OCI-LY1 (cell line): ENCODE measurements at regions not wholly inside any gene's neighbourhood (a gene's known extent, or its start where the extent isn't known, plus 50 kb on each side); places are given as distances from the start of the nearest gene placed in this dataset.

ENCODE experiments used
- H2AFZ ChIP-seq: fragments of 200-600 bp; sonication (generic), shearing (Covaris generic); 2 replicates; pipeline ENCODE4 v1.6.0; 2014; ENCODE audit warnings: antibody characterized with exemption, mild to moderate bottlenecking, low read length
- H3F3A ChIP-seq: fragments of 200-600 bp; sonication (generic), shearing (Covaris generic); 2 replicates; pipeline ENCODE4 v1.6.0; 2014; ENCODE audit warnings: mild to moderate bottlenecking, antibody characterized with exemption, low read length, moderate library complexity; ENCODE audit not compliant: insufficient read depth
- H3K27ac ChIP-seq: fragments of 200-600 bp; sonication (generic); 2 replicates; pipeline ENCODE4 v1.5.1; 2014; ENCODE audit warnings: low read length, mixed run types, mild to moderate bottlenecking, low read depth; ENCODE audit not compliant: poor library complexity, severe bottlenecking
- H3K27me3 ChIP-seq: fragments of 200-600 bp; sonication (generic); 2 replicates; pipeline ENCODE4 v1.6.0; 2014; ENCODE audit warnings: antibody characterized with exemption, mild to moderate bottlenecking, low read length, moderate library complexity; ENCODE audit not compliant: insufficient read depth
- H3K36me3 ChIP-seq: fragments of 200-600 bp; sonication (generic); 2 replicates; pipeline ENCODE4 v1.6.1; 2014; ENCODE audit warnings: mild to moderate bottlenecking, antibody characterized with exemption, low read length, moderate library complexity, mixed read lengths; ENCODE audit not compliant: insufficient read depth
- H3K4me1 ChIP-seq: fragments of 200-600 bp; sonication (generic); 2 replicates; pipeline ENCODE4 v1.5.1; 2014; ENCODE audit warnings: mild to moderate bottlenecking, low read length, moderate library complexity; ENCODE audit not compliant: insufficient read depth, severe bottlenecking
- H3K4me2 ChIP-seq: fragments of 200-600 bp; sonication (generic), shearing (Covaris generic); 2 replicates; pipeline ENCODE4 v1.6.1; 2014; ENCODE audit warnings: low read length
- H3K4me3 ChIP-seq: fragments of 200-600 bp; sonication (generic); 2 replicates; pipeline ENCODE4 v1.5.1; 2014; ENCODE audit warnings: low read length, low read depth, mild to moderate bottlenecking, mixed read lengths; ENCODE audit not compliant: poor library complexity, severe bottlenecking
- H3K79me2 ChIP-seq: fragments of 200-600 bp; shearing (Covaris generic); 2 replicates; pipeline ENCODE4 v1.6.1; 2016; ENCODE audit warnings: mixed run types, low read length, mixed read lengths; ENCODE audit not compliant: insufficient read depth
- H3K9ac ChIP-seq: fragments of 200-600 bp; sonication (generic), shearing (Covaris generic); 2 replicates; pipeline ENCODE4 v1.6.1; 2014; ENCODE audit warnings: mild to moderate bottlenecking, low read length, mixed read lengths
- H3K9me2 ChIP-seq: fragments of 200-600 bp; sonication (generic), shearing (Covaris generic); 2 replicates; pipeline ENCODE4 v1.6.1; 2014; ENCODE audit warnings: low read depth, mild to moderate bottlenecking, low read length, mixed read lengths
- H3K9me3 ChIP-seq: fragments of 200-600 bp; shearing (Covaris generic); 2 replicates; pipeline ENCODE4 v1.6.1; 2014; ENCODE audit warnings: low read length, mixed read lengths
- H4K20me1 ChIP-seq: fragments of 200-600 bp; sonication (generic), shearing (Covaris generic); 2 replicates; pipeline ENCODE4 v1.6.0; 2016; ENCODE audit warnings: mild to moderate bottlenecking, low read length; ENCODE audit not compliant: insufficient read depth
- EZH2 ChIP-seq: fragments of 200-600 bp; sonication (generic), shearing (Covaris generic); IDR thresholded peaks from 2 replicates; pipeline ENCODE4 v1.8.0; 2017; ENCODE audit warnings: borderline replicate concordance, mixed run types, mild to moderate bottlenecking, antibody characterized with exemption, low read length, moderate library complexity, mixed read lengths
- TF ChIP-seq, protein P1 (sequence below): fragments of 200-600 bp; sonication (generic), shearing (Covaris generic); IDR thresholded peaks from 2 replicates; pipeline ENCODE4 v1.5.1; 2017; ENCODE audit warnings: mild to moderate bottlenecking, antibody characterized with exemption, low read length, moderate library complexity, mixed read lengths

DNA sequence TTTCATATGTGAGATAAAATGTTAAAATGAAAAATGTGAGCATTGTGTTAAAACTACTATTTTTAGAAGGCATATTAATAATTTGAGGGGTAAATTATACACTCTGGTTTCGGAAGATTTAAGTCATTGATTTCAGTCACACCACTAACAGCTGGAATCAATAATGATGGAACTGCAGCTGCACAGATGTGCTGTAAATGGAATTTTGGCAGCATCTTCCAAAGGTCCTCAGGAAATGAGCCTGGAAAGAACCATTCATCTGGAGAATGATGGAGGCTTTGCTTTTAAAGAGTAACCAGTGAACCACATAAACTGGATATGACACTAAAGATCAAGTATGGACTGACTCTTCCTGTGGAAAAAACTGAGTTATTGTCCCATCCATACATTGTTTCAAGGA lies 759.0 kb upstream of the EPHA5 start:
- Histone ChIP-seq H3K4me2 (no peak overlapping the region), H2AFZ (no peak overlapping the region), H3K9ac (no peak overlapping the region), H3K4me3 (no peak overlapping the region), H3K9me2 (no peaks in the 10 kb centered on the region), H3K9me3 (no peaks in the 10 kb centered on the region), H3K36me3 (no peaks in the 10 kb centered on the region), H4K20me1 (no peaks in the 10 kb centered on the region), H3K79me2 (no peaks in the 10 kb centered on the region), H3F3A (no peaks in the 10 kb centered on the region), H3K4me1 (no peaks in the 10 kb centered on the region), H3K27ac (no peak overlapping the region), H3K27me3 (no peaks in the 10 kb centered on the region)
- TF ChIP-seq, protein P1, sequence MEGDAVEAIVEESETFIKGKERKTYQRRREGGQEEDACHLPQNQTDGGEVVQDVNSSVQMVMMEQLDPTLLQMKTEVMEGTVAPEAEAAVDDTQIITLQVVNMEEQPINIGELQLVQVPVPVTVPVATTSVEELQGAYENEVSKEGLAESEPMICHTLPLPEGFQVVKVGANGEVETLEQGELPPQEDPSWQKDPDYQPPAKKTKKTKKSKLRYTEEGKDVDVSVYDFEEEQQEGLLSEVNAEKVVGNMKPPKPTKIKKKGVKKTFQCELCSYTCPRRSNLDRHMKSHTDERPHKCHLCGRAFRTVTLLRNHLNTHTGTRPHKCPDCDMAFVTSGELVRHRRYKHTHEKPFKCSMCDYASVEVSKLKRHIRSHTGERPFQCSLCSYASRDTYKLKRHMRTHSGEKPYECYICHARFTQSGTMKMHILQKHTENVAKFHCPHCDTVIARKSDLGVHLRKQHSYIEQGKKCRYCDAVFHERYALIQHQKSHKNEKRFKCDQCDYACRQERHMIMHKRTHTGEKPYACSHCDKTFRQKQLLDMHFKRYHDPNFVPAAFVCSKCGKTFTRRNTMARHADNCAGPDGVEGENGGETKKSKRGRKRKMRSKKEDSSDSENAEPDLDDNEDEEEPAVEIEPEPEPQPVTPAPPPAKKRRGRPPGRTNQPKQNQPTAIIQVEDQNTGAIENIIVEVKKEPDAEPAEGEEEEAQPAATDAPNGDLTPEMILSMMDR = no peak
- no peak for TF ChIP-seq EZH2

DNA sequence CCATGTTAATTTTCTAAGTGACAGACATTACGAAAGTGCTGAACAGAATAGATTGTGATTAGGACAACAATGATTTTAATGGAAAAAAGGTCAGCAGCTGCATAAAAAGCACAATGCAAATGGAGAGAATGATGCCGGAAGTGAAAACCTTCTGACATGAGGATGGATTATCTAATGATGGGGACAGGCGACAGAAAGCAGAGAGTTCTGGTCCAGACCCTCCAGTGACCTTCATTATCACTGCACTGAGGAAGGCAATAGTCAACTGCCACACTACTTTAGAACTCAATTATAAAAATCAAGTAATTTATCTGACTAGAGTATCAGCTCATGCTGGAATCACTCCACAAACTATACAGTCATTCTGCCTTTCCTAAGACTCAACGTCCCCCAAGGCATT lies 746.1 kb upstream of the EPHA5 start:
- Histone ChIP-seq H3K27me3 (no peaks in the 10 kb centered on the region), H3K36me3 (no peaks in the 10 kb centered on the region), H2AFZ (no peak overlapping the region), H3K27ac (no peak overlapping the region), H4K20me1 (no peaks in the 10 kb centered on the region), H3K9me3 (no peaks in the 10 kb centered on the region), H3K4me2 (no peak overlapping the region), H3K4me1 (no peaks in the 10 kb centered on the region), H3K79me2 (no peaks in the 10 kb centered on the region), H3K9ac (no peak overlapping the region), H3F3A (no peaks in the 10 kb centered on the region), H3K9me2 (no peaks in the 10 kb centered on the region), H3K4me3 (no peak overlapping the region)
- no peak for TF ChIP-seq EZH2
- TF ChIP-seq, protein P1 = no peak

DNA sequence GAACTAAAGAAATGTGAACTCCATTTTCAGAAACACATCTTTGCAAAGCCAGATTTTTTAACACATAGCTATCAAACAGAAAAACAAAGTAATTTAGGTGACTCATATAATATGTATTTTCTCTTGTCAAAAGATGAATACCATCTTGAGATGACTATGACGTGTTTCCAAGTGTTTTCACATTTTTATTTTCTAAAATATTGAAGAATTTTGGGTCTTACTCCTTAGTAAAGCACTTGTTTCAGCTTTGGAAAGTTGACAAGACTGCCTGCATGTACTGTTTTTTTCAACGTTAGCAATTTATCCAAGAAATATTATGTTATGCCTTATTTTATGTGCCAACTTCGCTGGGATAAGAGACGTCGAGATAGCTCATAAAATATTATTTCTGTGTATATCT lies 733.9 kb upstream of the EPHA5 start:
- Histone ChIP-seq H3K36me3 (no peaks in the 10 kb centered on the region), H3K9me3 (no peaks in the 10 kb centered on the region), H3K9me2 (no peaks in the 10 kb centered on the region), H3K4me2 (no peak overlapping the region), H4K20me1 (no peaks in the 10 kb centered on the region), H3K27ac (no peak overlapping the region), H3K4me3 (no peak overlapping the region), H2AFZ (no peak overlapping the region), H3K4me1 (no peaks in the 10 kb centered on the region), H3K27me3 (no peaks in the 10 kb centered on the region), H3F3A (no peaks in the 10 kb centered on the region), H3K79me2 (no peaks in the 10 kb centered on the region), H3K9ac (no peak overlapping the region)
- TF ChIP-seq, protein P1 = no peak
- no peak for TF ChIP-seq EZH2
